Neuronal stem cell (in vitro differentiated cells): ENCODE measurements at regions not wholly inside any gene's neighbourhood (a gene's known extent, or its start where the extent isn't known, plus 50 kb on each side); places are given as distances from the start of the nearest gene placed in this dataset.

Experiments
- DNase-seq: peaks from one replicate; pipeline ENCODE4 v3.0.0-alpha.2; 2013; ENCODE audit warnings: low spot score
- H2AFZ ChIP-seq: one replicate; pipeline ENCODE4 v1.6.1; 2013; ENCODE audit warnings: mild to moderate bottlenecking, low read length, inconsistent platforms
- H2AK5ac ChIP-seq: 2 replicates; pipeline ENCODE4 v1.6.1; 2013; ENCODE audit warnings: low read depth, mild to moderate bottlenecking, inconsistent platforms, low read length, moderate library complexity, mixed read lengths
- H2BK120ac ChIP-seq: 2 replicates; pipeline ENCODE4 v1.6.1; 2013; ENCODE audit warnings: low read depth, mild to moderate bottlenecking, inconsistent platforms, low read length, moderate library complexity, mixed read lengths
- H2BK12ac ChIP-seq: one replicate; pipeline ENCODE4 v1.6.1; 2013; ENCODE audit warnings: low read length, inconsistent platforms
- H2BK15ac ChIP-seq: 2 replicates; pipeline ENCODE4 v1.6.1; 2013; ENCODE audit warnings: mild to moderate bottlenecking, low read length, inconsistent platforms, mixed read lengths
- H2BK5ac ChIP-seq: one replicate; pipeline ENCODE4 v1.6.1; 2013; ENCODE audit warnings: inconsistent platforms, mild to moderate bottlenecking, low read length, moderate library complexity
- H3K14ac ChIP-seq: one replicate; pipeline ENCODE4 v1.6.1; 2013; ENCODE audit warnings: low read length, inconsistent platforms
- H3K18ac ChIP-seq: 2 replicates; pipeline ENCODE4 v1.6.1; 2013; ENCODE audit warnings: low read length, inconsistent platforms
- H3K23ac ChIP-seq: 2 replicates; pipeline ENCODE4 v1.6.1; 2013; ENCODE audit warnings: low read depth, mild to moderate bottlenecking, mixed read lengths, low read length, inconsistent platforms; ENCODE audit not compliant: poor library complexity
- H3K27ac ChIP-seq: replicated peaks from 3 replicates; pipeline ENCODE4 v1.5.1; 2013; ENCODE audit warnings: low read length, inconsistent platforms
- H3K27me3 ChIP-seq, 3 experiments: 2 replicates each; pipeline ENCODE4 v1.6.1; 2013; ENCODE audit warnings: low read length in 3 of 3, mild to moderate bottlenecking in 2 of 3, inconsistent platforms in 1 of 3, low read depth in 1 of 3, mixed read lengths in 1 of 3, moderate library complexity in 1 of 3; ENCODE audit not compliant: control insufficient read depth in 3 of 3, insufficient read depth in 3 of 3
- H3K36me3 ChIP-seq, 2 donors: replicated peaks in 1 of 2; 2 replicates each; pipeline ENCODE4 v1.6.1; 2013; ENCODE audit warnings: low read length in 2 of 2; ENCODE audit not compliant: control insufficient read depth in 2 of 2, insufficient read depth in 2 of 2
- H3K4ac ChIP-seq: 2 replicates; pipeline ENCODE4 v1.6.1; 2013; ENCODE audit warnings: inconsistent platforms, mild to moderate bottlenecking, low read length, moderate library complexity
- H3K4me1 ChIP-seq, 2 donors: 1 replicate in 1 of 2; 2 replicates in 1 of 2; pipeline ENCODE4 v1.6.1; 2013; ENCODE audit warnings: low read length in 2 of 2, low read depth in 1 of 2; ENCODE audit not compliant: control insufficient read depth in 2 of 2, insufficient read depth in 1 of 2
- H3K4me2 ChIP-seq: one replicate; pipeline ENCODE4 v1.6.1; 2013; ENCODE audit warnings: mild to moderate bottlenecking, low read length, inconsistent platforms; ENCODE audit not compliant: insufficient read depth, poor library complexity, severe bottlenecking
- H3K4me3 ChIP-seq, 2 donors: 2 replicates each; pipeline ENCODE4 v1.5.1; 2013; ENCODE audit warnings: low read length in 2 of 2, mild to moderate bottlenecking in 2 of 2, inconsistent platforms in 1 of 2, moderate library complexity in 1 of 2
- H3K79me1 ChIP-seq: one replicate; pipeline ENCODE4 v1.6.1; 2013; ENCODE audit warnings: low read depth, mild to moderate bottlenecking, inconsistent platforms, low read length, moderate library complexity
- H3K9ac ChIP-seq: one replicate; pipeline ENCODE4 v1.6.1; 2013; ENCODE audit warnings: mild to moderate bottlenecking, low read depth, low read length, inconsistent platforms; ENCODE audit not compliant: poor library complexity
- H3K9me3 ChIP-seq, 2 donors: replicated peaks in 1 of 2; 2 replicates each; pipeline versions ENCODE3 to v1.6.1; 2013; ENCODE audit warnings: low read length in 2 of 2, mild to moderate bottlenecking in 2 of 2, inconsistent platforms in 1 of 2, low read depth in 1 of 2, mixed read lengths in 1 of 2, moderate library complexity in 1 of 2; ENCODE audit not compliant: control insufficient read depth in 2 of 2, insufficient read depth in 1 of 2
- H4K8ac ChIP-seq: one replicate; pipeline ENCODE4 v1.6.1; 2013; ENCODE audit warnings: low read depth, mild to moderate bottlenecking, inconsistent platforms, low read length, moderate library complexity
- H4K91ac ChIP-seq: one replicate; pipeline ENCODE4 v1.6.1; 2013; ENCODE audit warnings: low read length, low read depth, mild to moderate bottlenecking, inconsistent platforms; ENCODE audit not compliant: poor library complexity
- WGBS, 2 donors: extraction: QIAGEN DNeasy Blood & Tissue Kit; methylation state at CpG; one replicate each; pipeline ENCODE4 v1.1.7; 2013; ENCODE audit warnings: missing lambda C conversion rate in 2 of 2, mixed read lengths in 1 of 2; ENCODE audit not compliant: insufficient read length in 2 of 2, insufficient replicate concordance in 1 of 2; ENCODE audit errors: extremely low coverage in 2 of 2; 5-methylcytosine and 5-hydroxymethylcytosine counted together

DNA sequence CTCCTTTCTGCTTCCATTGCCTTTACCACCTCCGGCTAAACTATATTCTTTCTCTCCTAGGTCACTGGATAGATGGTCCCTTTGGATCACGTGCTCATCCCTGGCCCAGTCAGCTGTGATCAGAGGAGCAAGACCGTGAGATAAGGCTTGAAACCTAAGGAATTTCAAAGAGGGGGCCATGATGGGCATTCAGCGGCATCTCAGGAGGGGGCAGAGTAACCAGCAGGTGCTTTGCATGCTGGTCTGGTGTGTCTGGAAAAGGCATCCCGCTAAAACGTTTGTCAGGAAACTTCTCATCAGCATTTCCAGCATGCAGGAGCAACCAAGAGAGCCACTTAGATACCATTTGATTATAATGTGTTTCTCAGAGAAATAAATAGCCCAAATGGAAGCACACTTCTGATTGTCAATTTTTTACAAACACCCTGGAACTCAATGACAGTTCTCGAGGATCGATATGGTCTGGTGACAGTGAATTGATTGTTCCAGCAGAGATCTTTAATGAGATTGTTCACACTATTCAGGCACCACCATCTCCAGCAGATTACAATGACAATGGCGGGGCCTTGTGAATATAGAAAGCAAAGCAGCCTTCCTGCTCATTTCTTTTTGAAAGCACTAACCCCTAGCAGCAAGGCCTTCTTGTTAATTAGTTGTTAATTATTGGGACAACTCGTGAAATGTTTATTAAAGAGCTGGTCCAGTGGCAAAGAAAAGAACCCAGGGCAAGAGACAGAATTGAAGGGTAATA is 327.1 kb downstream of the PTTG2 start:
- no peaks in the 10 kb centered on the region for H3K79me1 ChIP-seq
- H4K91ac ChIP-seq = no peak overlapping the region
- H3K9ac ChIP-seq = no peak overlapping the region
- no peak overlapping the region for H3K4me2 ChIP-seq
- peak overlapping the region; percentile 35 for H3K27ac ChIP-seq
- H3K4me1 ChIP-seq = peaks cover 9 to 11% of the 10 kb centered on the region in 2 donors
- H2BK120ac ChIP-seq = no peak overlapping the region
- no peak overlapping the region for H2BK15ac ChIP-seq
- H2AFZ ChIP-seq = peak overlapping the region; percentile 77
- no peak overlapping the region for H3K23ac ChIP-seq
- DNase-seq = no peak
- peak overlapping the region; percentile 50 for H3K18ac ChIP-seq
- H3K4me3 ChIP-seq = no peak overlapping the region
- no peak overlapping the region for H2BK5ac ChIP-seq
- no peaks in the 10 kb centered on the region for H3K9me3 ChIP-seq
- no peak overlapping the region for H4K8ac ChIP-seq
- H3K36me3 ChIP-seq = no peaks in the 10 kb centered on the region
- H3K14ac ChIP-seq = no peak overlapping the region
- H3K4ac ChIP-seq = no peak overlapping the region
- H2BK12ac ChIP-seq = no peak overlapping the region
- WGBS, 2 donors = no CpG with 5 or more reads among the region's 10 CpGs
- H2AK5ac ChIP-seq = peak overlapping the region; percentile 32
- no peaks in the 10 kb centered on the region for H3K27me3 ChIP-seq

GRCh38 chr4:38289553-38289952 is 329.4 kb downstream of the PTTG2 start:
- no peak overlapping the region for H2AFZ ChIP-seq
- H3K27ac ChIP-seq = no peak overlapping the region
- H2AK5ac ChIP-seq = no peak overlapping the region
- no peaks in the 10 kb centered on the region for H3K27me3 ChIP-seq
- no CpG with 5 or more reads among the region's 1 CpG for WGBS, 2 donors
- H3K14ac ChIP-seq = no peak overlapping the region
- no peak overlapping the region for H3K4me3 ChIP-seq
- no peak overlapping the region for H4K8ac ChIP-seq
- H3K36me3 ChIP-seq = no peaks in the 10 kb centered on the region
- no peak overlapping the region for H4K91ac ChIP-seq
- no peak overlapping the region for H3K23ac ChIP-seq
- no peak overlapping the region for H2BK15ac ChIP-seq
- no peak overlapping the region for H3K18ac ChIP-seq
- peaks cover 9 to 11% of the 10 kb centered on the region in 2 donors for H3K4me1 ChIP-seq
- no peak overlapping the region for H3K4me2 ChIP-seq
- no peaks in the 10 kb centered on the region for H3K79me1 ChIP-seq
- no peak for DNase-seq
- no peak overlapping the region for H3K4ac ChIP-seq
- H2BK12ac ChIP-seq = no peak overlapping the region
- H2BK5ac ChIP-seq = no peak overlapping the region
- H2BK120ac ChIP-seq = no peak overlapping the region
- H3K9ac ChIP-seq = no peak overlapping the region
- peaks cover 2 to 10% of the 10 kb centered on the region in 2 donors for H3K9me3 ChIP-seq

GRCh38 chr4:38290366-38290765 is 330.2 kb downstream of the PTTG2 start:
- no peak for DNase-seq

GRCh38 chr4:38290914-38291313 is 330.7 kb downstream of the PTTG2 start:
- H3K14ac ChIP-seq = no peak overlapping the region
- no peaks in the 10 kb centered on the region for H3K36me3 ChIP-seq
- no peak overlapping the region for H3K4ac ChIP-seq
- H3K79me1 ChIP-seq = no peaks in the 10 kb centered on the region
- H3K27ac ChIP-seq = no peak overlapping the region
- no peak overlapping the region for H2BK5ac ChIP-seq
- no peak overlapping the region for H3K4me2 ChIP-seq
- peak overlapping the region; percentile 77 for H4K91ac ChIP-seq
- peaks cover 7 to 11% of the 10 kb centered on the region in 2 donors for H3K4me1 ChIP-seq
- H2AK5ac ChIP-seq = no peak overlapping the region
- WGBS, 2 donors = no CpG with 5 or more reads among the region's 1 CpG
- no peak overlapping the region for H3K18ac ChIP-seq
- H3K27me3 ChIP-seq = no peaks in the 10 kb centered on the region
- H3K4me3 ChIP-seq = no peak overlapping the region
- peaks cover 2 to 10% of the 10 kb centered on the region in 2 donors for H3K9me3 ChIP-seq
- no peak overlapping the region for H3K23ac ChIP-seq
- no peak overlapping the region for H2BK12ac ChIP-seq
- DNase-seq = no peak
- no peak overlapping the region for H2BK120ac ChIP-seq
- H2BK15ac ChIP-seq = no peak overlapping the region
- no peak overlapping the region for H3K9ac ChIP-seq
- no peak overlapping the region for H4K8ac ChIP-seq
- no peak overlapping the region for H2AFZ ChIP-seq

More at GRCh38 chr4:38290366-38290765, 330.2 kb downstream of the PTTG2 start:
- no peak overlapping the region for H3K4ac ChIP-seq
- no peak overlapping the region for H3K4me2 ChIP-seq
- H3K14ac ChIP-seq = no peak overlapping the region
- no CpG with 5 or more reads among the region's 3 CpGs for WGBS, 2 donors
- H2AFZ ChIP-seq = no peak overlapping the region
- no peak overlapping the region for H3K23ac ChIP-seq
- no peak overlapping the region for H2BK5ac ChIP-seq
- no peak overlapping the region for H3K18ac ChIP-seq
- H3K36me3 ChIP-seq = no peaks in the 10 kb centered on the region
- H2AK5ac ChIP-seq = no peak overlapping the region
- no peak overlapping the region for H4K8ac ChIP-seq
- no peak overlapping the region for H2BK120ac ChIP-seq
- peaks cover 2 to 10% of the 10 kb centered on the region in 2 donors for H3K9me3 ChIP-seq
- H2BK15ac ChIP-seq = no peak overlapping the region
- H3K79me1 ChIP-seq = no peaks in the 10 kb centered on the region
- no peak overlapping the region for H3K27ac ChIP-seq
- no peak overlapping the region for H3K9ac ChIP-seq
- H3K4me1 ChIP-seq = peaks cover 7 to 11% of the 10 kb centered on the region in 2 donors
- no peak overlapping the region for H2BK12ac ChIP-seq
- no peak overlapping the region for H3K4me3 ChIP-seq
- no peak overlapping the region for H4K91ac ChIP-seq
- H3K27me3 ChIP-seq = no peaks in the 10 kb centered on the region
